ENCODE measurements at regions not wholly inside any gene's neighbourhood (a gene's known extent, or its start where the extent isn't known, plus 50 kb on each side); places are given as distances from the start of the nearest gene placed in this dataset.
A peak's percentile ranks its signal among the peaks of the same experiment; 100 is the strongest.

DNA sequence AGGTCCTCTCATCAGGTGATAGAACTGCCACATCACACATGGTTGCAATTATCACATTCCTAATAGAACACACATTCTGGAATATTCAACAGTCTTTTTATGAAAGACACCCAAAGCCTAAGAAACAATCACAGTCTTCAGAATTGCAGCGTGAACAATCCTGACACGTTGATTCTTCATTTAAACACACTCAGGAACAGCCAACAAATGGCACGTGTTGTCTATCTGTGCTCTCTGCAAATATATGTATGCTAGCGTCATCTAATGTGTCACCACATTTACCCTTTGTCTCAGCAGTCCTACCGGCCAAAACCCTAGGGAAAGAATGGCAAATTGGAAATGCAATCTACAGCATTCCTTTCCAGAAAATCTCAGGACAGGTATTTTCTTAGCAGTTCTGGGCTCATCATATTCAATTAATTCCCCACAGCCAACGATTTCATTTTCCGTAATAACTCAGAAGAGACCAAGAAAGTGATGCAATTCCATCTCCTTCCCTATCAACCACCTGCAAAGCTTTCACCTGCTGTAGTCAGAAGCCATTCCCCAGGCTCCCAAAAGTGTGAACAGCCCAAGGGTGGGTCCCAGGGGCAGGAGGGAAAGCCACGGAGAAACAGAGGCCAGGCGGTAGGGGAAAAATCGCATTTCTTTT, 280.3 kb upstream of the JARID2 start:
- DNase-seq (ENCODE audit: low read depth) = no peak

DNA sequence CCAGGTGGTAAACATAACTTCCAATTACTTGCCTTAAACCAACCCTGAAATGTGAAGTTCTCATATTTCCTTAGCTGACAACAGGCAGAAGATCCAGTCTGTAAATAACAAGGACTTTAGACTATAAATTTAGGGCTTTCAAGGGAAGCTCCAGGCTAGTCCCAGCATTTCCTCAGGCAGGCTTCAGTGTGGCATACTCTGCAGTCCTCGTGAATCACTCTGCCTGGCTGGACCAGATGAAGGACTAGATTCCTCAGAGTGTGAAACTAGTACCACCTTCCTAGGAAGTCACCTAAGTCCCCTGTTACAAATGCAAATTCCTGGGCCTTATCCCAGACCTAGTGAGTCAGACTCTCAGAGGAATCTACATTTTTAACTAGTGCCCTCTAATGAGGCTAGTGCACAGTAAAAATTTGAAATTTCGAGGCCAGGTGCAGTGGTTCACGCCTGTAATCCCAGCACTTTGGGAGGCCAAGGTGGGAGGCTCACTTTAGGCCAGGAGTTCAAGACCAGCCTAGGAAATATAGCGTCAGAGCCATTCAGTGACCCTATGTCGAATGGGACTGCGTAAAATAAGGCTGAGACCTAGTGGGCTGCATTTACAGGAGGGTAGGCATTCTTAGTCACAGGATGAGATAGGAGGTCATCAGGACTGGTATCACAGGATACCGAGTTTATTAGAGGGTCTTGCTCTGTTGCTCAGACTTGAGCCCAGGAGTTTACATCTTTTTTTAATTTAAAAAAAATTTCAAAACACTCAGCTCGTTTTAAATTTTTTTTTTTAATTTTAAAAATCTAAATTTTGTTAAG, 279.6 kb upstream of the JARID2 start:
- no peak for DNase-seq (ENCODE audit: low read depth)

DNA sequence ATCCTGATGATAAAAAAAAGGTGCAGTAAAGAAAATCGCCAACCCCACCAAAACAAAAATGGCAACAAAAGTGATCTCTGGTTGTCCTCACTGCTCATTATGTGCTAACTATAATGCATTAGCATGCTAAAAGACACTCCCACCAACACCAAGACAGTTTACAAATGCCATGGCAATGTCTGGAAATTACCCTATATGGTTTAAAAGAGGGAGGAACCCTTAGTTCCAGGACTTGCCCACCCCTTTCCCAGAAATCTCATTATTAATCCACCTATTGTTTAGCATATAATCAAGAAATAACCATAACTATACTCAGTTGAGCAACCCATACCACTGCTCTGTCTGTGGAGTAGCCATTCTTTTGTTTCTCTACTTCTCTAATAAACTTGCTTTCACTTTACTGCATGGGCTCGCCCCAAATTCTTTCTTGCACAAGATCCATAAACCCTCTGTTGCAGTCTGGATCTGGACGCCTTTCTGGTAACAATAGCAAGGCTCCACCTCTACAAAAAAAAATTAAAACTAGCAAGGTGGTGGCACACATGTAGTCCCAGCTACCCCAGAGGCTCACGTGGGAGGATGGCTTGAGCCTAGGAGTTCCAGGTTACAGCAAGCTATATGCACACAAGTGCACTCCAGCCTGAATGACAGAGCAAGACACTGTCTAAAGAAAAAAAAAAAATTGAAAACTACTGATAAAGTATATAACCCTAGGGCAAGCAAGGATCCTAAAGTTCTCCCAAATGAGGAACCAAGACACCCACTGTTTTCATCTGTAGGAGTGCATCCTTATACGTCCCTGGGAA, 278.8 kb upstream of the JARID2 start:
- DNase-seq (ENCODE audit: low read depth) = no peak

DNA sequence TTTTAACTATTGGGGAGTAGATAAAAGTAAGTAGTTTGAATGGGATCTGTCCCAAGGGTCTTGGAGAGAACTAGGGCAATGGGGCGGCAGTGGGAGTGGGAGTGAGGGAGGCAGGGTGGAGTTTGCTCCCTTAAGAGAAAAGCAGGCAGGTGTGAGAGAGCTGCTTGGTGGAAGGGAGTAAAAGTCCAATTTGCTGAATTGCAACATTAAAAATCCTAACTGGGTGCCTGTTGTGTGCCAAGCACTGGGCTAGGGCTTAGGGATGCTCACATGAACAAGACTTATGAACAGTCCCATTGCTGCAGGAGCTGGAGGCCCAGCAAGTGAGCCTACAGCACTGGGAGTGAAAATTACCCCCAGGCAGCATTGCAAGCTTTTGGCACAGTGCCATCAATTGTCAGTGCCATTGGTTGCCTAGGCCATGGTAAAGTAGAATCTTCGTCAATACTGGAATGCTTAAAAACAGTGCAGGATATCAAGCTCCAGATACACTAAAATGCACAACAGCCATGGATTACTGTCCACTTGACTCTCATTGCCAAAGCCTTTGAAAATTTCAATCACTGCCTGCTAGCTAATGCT, 277.7 kb upstream of the JARID2 start:
- no peak for DNase-seq (ENCODE audit: low read depth)

DNA sequence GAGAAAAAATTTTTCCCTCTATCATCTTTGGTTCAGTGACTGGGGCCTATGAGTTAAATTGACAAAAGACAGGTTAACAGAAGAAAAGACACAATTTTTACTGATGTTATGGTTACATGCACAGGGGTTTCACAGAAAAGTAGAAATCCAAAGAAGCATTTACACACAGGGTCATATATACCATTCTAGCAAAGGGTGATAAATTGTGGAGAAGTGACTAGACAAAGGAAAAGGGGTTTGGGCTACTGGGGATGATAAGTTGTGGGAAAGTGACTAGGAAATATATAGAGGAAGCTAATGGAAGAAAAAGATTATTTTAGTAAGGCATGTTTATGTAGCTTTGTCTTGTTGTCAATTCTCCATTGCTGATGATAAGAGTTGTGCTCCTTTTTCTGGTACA, 276.7 kb upstream of the JARID2 start:
- DNase-seq (ENCODE audit: low read depth) = no peak

GRCh38 chr6:14972379-14973067, 273.3 kb upstream of the JARID2 start:
- DNase-seq (ENCODE audit: low read depth) = no peak

DNA sequence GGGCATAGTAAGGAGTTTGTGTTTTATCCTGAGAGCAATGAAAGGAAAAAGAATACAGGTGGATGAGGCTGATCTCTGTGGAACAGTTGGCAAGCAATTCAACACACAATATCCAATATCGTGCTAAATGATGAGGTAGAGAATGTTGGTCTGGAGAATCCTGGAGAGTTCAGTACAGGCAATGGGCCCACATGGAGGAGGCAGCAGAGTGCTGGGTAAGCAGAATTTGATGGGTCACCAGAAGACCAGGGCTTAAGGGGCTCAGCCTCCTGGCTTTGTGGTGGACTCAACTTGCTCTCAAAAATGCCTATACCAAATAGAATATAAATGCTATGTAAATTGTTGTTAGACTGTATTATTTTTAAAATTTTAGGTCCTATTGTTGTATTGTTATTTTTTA, 271.5 kb upstream of the JARID2 start:
- DNase-seq (ENCODE audit: low read depth) = no peak

DNA sequence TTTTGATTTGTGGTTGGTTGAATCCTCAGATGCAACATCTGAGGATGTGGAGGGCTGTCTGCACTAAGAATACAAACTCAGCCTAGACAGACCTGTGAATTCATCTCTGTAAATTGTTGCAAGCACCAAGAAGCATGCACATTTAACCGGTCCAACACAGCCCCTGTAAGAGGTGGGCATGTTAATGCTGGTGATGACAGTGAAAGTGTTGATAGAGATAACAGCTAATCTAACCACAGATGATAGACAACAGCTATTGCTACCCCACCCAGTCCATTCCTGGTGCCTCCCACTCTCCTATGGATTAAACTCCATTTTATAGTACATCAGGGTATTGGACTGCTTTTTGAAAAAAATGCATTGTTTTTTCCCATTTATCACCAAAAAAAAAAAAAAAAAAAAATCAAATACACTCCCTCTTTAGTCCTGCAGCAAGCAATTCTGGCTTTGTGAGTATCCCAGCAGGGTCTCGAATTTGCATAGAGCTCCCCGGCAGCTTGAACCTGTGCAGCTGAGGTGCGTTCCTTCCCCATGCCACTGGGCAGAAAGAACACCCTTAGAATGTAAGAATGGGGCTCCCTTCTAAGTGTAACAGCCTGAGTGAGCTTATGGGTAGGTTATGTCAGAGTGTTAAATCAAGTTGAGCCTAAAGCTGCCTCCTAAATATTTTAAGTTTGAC, 270.9 kb upstream of the JARID2 start:
- DNase-seq (ENCODE audit: low read depth) = no peak

- peak; percentile 9 for DNase-seq (ENCODE audit: low read depth)
Observed at GRCh38 chr6:14975471-14975817, 270.4 kb upstream of the JARID2 start.

GRCh38 chr6:14977747-14978382, 268.0 kb upstream of the JARID2 start:
- no peak for DNase-seq (ENCODE audit: low read depth)

DNA sequence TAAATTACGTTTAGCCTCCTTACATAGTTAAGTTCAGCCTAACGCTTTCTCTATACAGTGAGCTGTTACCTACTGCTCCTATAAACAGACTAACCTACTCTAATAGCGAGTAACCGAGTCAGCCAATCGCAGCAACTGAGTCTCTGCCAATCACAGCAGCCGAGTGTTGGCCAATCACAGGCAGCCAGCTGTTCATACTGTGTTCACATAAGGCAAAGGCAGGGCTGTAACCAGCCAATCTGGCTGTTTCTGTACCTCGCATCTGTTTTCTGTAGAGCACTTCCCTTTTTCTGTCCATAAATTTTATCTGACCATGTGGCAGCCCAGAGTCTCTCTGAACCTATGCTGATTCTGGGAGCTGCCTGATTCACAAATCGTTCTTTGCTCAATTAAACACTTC, 263.9 kb upstream of the JARID2 start:
- DNase-seq (ENCODE audit: low read depth) = no peak

GRCh38 chr6:14983599-14984518, 262.0 kb upstream of the JARID2 start:
- no peak for DNase-seq (ENCODE audit: low read depth)

DNA sequence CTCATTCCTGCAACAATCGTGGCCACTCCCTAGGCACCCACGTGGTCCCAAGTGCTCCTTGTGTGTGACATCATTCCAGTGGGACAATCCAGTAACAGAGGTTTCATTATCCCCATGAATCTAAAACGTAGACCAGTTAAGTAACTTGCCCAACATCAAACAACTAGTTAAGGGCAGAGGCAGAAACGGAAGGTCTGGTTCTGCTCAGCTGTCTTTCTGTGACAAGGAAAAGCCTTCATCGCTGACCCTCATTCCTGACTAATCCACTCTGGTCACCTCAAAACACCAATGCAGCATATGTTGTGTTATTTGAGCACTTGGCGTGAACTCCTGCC, 261.4 kb upstream of the JARID2 start:
- DNase-seq (ENCODE audit: low read depth) = peak; percentile 14

DNA sequence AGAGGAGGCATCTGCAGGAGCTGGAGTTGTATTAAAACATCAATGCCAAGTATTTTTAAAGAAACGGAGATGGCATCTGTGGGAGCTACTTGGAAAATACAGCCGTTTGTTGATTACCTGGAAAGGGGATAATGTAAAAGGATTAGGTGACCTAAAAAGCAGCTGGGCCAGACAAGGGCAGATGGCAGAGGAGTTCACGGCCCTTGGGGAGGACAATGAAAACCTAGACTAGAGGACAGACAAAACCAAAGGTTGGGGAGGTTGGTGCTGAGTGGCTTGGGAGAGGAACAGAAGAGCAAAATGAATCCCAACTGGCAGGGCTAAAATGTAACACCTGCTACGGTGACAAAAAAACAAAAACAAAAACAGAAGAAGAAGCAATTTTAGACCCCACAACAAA, 260.5 kb upstream of the JARID2 start:
- DNase-seq (ENCODE audit: low read depth) = no peak

DNA sequence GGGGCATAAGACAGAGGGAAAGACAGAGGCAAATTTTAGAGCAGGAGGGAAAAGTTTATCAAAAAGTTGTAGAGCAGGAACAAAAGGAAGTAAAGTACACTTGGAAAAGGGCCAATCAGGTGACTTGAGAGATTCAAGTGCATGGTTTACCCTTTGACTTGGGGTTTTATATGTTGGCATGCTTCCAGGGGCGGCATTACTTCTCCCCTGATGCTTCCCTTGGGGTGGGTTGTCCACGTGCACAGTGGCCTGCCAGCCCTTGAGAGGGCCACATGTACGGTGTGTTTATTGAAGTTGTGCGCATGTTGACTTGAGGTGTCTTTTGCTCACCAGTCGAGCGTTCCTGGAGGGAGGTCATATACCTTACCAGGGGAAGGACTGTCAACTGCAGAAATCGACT, 259.5 kb upstream of the JARID2 start:
- DNase-seq (ENCODE audit: low read depth) = no peak

DNA sequence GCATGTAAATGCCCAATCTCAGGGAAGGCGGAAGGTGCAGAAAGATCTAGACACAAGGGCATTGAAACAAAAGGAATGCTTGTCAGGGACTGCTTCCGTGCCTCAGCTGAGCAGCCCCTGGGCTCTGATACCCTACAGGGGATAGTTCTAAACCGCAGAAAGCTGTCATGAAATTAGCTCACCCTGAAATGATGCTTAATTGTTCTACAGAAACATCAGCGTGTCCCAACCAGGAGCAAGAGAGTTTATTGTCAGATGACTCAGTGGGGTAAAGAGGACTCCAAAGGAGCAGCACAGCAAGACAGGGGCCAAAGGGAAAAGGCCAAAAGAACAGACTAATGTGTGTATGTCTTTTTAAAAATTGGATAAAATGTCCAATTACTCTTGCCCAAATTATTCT, 258.4 kb upstream of the JARID2 start:
- DNase-seq (ENCODE audit: low read depth) = no peak

DNA sequence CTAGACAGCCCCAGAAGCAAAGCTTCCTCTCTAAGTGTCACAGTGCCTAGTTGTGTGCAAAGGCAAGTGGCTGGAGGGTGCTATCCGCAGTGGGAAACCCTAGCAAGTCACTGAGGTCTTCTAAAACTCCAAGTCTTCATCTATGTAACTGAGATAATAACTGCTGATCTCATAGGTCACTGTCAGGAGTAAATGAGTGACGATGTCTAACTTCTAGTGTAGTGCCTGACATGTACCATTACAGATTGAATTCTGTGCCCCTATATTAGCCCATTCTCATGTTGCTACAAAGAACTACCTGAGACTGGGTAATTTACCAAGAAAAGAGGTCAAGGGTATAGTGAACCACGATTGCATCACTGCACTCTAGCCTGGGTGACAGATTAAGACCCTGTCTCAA, 253.5 kb upstream of the JARID2 start:
- DNase-seq (ENCODE audit: low read depth) = no peak

GRCh38 chr6:14995208-14995607, 250.7 kb upstream of the JARID2 start:
- DNase-seq (ENCODE audit: low read depth) = no peak

DNA sequence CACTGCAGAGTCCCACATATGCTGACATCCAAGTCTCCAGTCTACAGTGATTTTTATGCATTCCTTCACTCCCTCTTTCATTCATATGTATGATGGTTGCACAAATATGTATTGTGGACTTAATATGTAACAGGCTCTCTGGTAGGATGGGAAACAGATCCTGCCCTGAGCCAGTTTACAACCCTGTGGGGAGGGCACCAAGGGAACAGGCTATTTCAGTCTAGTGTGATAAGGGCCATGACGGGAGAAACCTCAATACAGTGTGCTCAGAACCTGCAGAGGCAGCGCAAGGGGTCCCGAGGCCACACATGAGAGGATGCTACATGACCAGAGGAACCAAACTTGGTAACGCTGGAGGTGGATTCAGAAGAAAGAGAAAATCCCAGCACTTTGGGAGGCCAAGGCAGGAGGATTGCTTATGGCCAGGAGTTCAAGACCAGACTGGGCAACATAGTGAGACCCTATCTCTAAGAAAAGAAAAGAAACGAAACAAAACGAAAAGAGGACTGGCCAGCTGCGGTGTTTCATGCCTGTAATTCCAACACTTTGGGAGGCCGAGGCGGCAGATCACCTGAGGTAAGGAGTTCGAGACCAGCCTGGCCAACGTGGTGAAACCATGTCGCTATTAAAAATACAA, 249.8 kb upstream of the JARID2 start:
- no peak for DNase-seq (ENCODE audit: low read depth)

DNA sequence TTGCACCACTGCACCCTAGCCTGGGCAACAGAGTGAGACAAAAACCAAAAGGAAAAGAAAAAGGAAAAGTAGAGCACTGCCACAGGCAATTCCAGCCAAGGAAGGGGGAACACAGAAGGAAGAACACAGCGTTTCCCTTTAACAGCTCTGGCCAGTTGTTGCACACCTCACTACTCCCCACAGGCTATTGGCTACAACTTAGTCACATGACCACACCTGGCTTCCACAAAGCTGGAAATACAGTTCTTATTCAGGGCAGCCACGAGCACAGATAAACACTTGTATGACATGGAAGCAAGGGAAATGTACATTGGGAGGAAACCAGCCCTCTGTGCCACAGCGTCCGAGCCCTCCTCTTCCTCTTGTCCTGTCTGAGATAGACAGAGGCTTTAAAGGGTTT, 249.0 kb upstream of the JARID2 start:
- no peak for DNase-seq (ENCODE audit: low read depth)
